Right lung (tissue), 2 donors: ENCODE measurements at regions not wholly inside any gene's neighbourhood (a gene's known extent, or its start where the extent isn't known, plus 50 kb on each side); places are given as distances from the start of the nearest gene placed in this dataset.
"Not testable (repeated sequence)": the region's sequence is repeated elsewhere in the genome, so short reads cannot be mapped to it uniquely, and the experiment has no call there.

Source experiments
- DNase-seq, 2 donors: peaks; one replicate each; pipeline ENCODE4 v3.0.0-alpha.2; 2013

- no peak for DNase-seq
Measured at GRCh38 chr21:36591326-36591970, 107.5 kb upstream of the SIM2 start.

DNA sequence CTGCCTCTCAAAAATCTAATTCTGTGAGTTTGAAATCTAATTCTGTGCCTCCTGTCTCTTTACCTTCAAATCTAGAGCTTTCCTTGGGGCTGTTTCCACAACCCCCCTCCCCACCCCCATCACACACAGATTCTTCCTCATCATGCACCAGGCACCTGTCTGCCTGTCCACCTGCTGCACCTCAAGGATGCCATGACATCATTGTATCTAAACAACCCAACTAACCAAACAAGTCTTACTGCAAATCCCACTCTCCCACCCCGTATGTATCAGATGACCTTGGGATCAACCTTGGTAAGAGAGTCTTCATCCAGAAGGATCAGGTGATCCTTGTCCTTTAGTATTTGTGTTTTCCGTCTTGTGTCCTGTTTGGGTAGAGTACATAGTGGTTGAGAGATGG lies 102.7 kb upstream of the SIM2 start:
- no peak for DNase-seq

DNA sequence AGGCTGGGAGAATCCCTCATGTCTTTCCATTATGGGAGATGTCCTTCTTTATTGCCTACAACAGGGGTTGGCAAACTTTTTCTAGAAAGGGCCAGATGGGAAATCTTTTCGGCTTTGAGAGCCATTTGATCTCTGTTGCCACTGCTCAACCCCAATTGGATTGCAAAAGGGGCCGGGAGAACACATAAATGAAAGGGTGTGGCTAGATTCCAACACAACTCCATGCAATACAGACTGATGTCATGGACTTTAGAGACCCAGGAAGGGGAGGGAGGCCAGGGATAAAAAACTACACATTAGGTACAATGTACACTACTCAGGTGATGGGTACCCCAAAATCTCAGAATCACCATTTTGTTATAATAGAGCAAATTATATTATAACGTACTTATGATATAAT lies 97.6 kb upstream of the SIM2 start:
- DNase-seq, result no peak

GRCh38 chr21:36602735-36603134 lies 96.2 kb upstream of the SIM2 start:
- no peak for DNase-seq

DNA sequence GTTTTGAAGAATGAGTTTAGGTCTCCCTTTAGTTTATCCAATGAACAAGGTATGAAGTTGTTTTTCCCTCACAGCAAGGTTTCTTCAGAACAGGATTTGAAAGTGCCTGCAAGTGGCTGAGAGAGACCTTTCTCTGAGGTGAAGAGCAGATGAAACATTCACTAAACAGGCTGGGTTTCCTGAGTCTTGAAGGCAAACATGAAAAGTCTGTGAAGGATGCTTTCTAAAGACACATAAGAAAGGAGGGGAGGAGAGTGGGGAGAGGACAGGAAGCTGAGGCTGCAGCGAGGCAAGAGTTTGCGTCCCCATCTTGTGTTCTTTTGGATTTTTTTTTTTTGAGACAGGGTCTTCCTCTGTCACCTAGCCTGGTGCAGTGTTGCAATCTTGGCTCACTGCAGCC lies 95.7 kb upstream of the SIM2 start:
- DNase-seq, result no peak

- DNase-seq, result no peak
Measured at GRCh38 chr21:36605426-36605825, 93.5 kb upstream of the SIM2 start.

- DNase-seq, result no peak
Measured at GRCh38 chr21:36606287-36606982, 92.5 kb upstream of the SIM2 start.

GRCh38 chr21:36606983-36607325 lies 92.0 kb upstream of the SIM2 start:
- DNase-seq, result no peak

DNA sequence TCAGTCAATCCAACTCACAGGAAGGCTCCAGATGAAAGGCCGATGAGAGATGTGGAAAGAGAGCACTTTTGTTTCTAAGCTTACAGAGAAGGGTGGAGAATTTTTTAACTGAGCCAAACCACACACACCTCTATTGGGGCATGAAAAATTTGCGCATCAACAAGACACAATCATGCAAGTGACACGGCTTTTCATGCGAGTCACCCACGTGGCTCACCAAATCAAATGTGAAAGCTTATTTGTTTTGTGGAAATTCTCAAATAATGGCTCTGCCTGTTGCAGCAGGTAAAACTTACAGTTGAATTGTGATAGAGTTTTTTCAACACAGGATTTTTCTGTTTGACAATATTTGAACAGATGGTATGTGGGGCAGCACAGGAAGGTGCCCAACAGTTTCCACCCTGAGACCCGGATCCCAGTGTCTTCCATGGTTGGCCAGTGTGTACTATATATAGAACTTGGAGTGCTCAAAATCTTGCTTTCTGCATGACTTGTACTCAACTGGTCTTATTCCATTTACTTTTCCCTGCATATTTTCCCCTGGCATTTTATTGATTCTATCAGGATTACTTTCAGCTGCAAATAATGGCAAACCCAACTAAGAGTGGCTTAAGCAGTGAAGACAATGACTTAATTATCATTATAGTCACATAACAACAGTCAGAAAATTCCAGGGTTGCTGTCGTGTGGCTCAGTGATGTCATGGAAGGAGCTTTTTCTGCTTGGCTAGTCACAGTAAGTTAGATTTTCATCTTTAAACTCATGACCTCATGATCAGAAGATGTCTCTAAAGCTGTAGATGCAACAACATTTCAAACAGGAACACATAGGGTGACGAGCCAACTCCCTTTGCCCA lies 90.6 kb upstream of the SIM2 start:
- DNase-seq, result no peak

DNA sequence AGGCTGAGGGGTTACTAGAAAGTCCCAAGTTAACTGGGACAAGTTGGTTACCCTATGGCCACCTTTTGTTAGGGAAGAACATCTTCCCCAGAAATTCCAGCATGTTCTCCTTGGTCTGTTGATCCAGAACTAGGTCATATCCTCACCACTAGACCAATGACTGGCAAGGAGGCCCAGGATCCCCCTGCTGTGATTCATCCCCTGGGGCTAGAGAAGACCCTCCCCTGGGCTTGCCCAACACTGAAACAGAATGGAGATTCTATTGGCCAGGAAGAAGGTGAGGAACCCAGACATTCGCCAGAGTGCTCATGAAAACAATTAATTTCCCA lies 90.1 kb upstream of the SIM2 start:
- no peak for DNase-seq

DNA sequence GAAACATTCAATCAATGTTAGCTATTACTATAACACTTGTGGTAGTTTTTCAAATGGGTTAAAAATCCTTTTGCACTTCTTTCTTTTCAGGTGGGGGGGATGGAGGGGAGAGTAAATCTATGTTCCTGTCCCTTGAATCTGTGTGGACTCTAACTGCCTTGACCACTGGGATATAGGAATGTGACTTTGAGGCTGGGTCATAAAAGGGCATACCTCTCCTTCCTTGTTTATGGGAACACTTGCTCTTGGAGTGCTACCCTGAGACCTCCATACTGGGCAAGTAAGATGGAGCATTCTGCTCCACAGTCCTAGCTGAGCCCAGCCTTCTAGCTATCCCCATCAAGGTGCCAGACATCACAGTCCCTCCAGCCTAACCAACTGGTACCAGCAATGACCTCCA lies 89.3 kb upstream of the SIM2 start:
- DNase-seq, result no peak

GRCh38 chr21:36610201-36610600 lies 88.7 kb upstream of the SIM2 start:
- DNase-seq, result no peak

- no peak for DNase-seq
Measured at GRCh38 chr21:36610935-36611334, 88.0 kb upstream of the SIM2 start.

DNA sequence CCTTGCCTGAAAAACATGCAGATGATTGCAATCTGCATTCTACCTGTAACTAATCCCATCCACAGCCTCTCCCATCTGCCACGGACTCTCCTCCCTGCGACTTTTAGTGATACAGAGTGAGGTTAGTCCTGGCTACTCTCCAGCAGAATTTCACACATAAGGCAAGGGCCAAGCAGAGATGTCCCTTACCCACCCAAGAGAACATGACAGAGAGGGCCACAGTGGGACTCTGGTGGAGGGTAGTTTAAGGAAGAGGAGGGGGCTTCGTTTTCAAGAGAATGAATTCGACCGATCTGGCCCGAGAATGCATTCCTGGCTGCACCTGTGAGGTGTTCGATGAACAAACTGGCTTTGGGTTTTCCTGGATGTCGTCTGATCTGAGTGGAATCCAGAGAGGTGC lies 87.5 kb upstream of the SIM2 start:
- DNase-seq, result no peak

DNA sequence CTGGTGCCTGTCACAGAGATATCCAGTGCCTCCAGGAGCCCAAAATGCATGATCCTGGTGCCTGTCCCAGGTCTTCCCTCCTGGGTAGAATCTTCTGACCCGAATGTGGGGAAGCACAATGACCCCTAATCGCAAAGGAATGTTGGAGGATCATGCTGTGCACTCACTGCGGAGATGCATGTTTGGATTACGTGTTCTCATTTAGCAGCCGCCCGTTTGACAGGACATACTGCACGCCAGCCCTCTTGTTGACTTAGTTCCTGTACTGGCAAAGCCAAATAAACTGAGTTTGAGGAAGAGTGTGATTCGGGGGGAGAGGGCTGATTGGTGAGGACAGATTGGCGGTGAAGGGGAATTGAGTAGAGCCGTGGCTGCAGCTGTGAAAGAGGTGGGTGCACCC lies 85.9 kb upstream of the SIM2 start:
- no peak for DNase-seq

DNA sequence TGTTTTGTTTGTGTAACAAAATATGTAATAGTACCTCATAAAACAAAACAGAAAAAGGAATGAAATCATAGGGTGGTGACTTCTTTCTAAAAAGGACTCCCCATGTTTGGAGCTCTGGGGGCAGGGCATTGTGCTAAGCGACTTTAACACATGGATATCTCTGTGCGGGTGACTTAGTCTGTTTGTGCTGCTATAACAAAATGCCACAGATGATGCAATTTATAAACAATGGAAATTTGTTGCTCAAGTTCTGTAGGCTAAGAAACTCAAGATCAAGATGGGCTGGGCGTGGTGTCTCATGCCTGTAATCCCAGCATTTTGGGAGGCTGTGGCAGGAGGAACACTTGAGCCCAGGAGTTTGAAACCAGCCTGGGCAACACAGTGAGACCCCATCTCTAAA lies 85.4 kb upstream of the SIM2 start:
- DNase-seq, result no peak

GRCh38 chr21:36615274-36615964 lies 83.5 kb upstream of the SIM2 start:
- DNase-seq, result no peak

DNA sequence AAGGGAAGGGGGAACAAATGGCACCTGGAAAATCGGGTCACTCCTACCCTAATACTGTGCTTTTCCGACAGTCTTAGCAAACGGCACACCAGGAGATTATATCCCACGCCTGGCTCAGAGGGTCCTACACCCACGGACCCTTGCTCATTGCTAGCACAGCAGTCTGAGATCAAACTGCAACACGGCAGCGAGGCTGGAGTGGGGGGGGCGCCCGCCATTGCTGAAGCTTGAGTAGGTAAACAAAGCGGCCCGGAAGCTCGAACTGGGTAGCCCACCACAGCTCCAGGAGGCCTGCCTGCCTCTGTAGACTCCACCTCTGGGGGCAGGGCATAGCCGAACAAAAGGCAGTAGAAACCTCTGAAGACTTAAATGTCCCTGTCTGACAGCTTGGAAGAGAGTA lies 82.1 kb upstream of the SIM2 start:
- not testable (repeated sequence) for DNase-seq

- not testable (repeated sequence) for DNase-seq
Measured at GRCh38 chr21:36621794-36622193, 77.1 kb upstream of the SIM2 start.

GRCh38 chr21:36624105-36624504 lies 74.8 kb upstream of the SIM2 start:
- no peak for DNase-seq

GRCh38 chr21:36626791-36627190 lies 72.1 kb upstream of the SIM2 start:
- DNase-seq, result no peak

DNA sequence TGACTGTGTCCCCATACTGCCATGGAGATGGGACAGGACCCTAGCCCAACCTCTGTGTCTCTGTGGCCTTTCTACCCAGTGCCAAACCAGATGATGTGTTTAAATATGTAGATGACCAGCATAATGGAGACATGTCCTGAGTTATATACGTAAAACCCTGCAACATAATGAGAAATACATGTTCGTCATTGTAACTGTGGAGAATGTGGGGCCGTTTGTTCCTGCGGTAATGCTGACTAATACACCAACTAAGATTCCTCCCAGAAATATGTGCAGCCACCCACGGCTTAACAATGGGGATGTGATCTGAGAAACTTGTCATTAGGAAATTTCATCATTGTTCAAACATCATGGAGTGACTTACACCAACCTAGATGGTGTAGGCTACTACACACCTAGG lies 71.7 kb upstream of the SIM2 start:
- no peak for DNase-seq

DNA sequence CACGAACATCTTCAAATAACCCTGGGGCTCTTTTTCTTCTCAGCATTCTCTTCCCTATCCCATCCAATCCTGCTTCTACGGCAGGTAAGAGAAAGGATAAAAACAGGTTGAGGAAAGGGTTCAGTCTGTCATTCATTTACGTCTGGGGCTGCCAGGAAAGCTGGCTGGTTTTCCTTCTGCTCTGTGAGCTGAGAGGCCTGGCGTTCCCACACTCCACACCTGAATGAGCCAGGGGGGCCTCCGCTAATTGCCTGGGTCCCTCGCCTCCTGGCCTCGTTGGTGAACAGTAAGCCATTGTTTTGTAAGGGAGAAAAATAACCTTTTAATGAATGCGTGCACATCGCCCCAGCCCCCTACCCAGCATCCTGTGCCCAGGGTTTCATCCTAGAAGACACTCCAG lies 70.8 kb upstream of the SIM2 start:
- no peak for DNase-seq
